ENCODE measurements at regions not wholly inside any gene's neighbourhood (a gene's known extent, or its start where the extent isn't known, plus 50 kb on each side); places are given as distances from the start of the nearest gene placed in this dataset.

DNA sequence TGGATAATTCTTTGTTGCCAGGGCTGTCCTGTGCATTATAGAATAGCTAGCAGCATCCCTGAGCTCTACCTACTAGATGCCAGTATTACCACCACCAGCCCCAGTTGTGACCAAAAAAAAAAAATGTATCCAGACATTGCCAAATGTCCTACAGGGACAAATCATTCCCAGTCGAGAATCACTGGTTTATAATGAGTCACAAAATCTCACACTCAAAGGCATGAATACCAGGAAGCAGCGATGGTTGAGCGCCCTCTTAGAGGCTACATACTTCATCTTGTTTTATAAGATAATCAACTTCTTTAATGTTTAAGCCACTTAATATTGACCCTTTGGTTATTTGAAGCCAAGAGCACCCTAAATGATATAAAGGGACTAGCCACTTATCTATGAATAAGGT, 297.3 kb downstream of the DHX15 start:
- no peak overlapping the region for H3K4me3 ChIP-seq
- no peaks in the 10 kb centered on the region for H3K27me3 ChIP-seq
- intact Hi-C loops (cut with DNase I; ENCODE audit: low total_unique reads), result no loop called here
- no peaks in the 10 kb centered on the region for H3K4me1 ChIP-seq
- TF ChIP-seq, protein P1, sequence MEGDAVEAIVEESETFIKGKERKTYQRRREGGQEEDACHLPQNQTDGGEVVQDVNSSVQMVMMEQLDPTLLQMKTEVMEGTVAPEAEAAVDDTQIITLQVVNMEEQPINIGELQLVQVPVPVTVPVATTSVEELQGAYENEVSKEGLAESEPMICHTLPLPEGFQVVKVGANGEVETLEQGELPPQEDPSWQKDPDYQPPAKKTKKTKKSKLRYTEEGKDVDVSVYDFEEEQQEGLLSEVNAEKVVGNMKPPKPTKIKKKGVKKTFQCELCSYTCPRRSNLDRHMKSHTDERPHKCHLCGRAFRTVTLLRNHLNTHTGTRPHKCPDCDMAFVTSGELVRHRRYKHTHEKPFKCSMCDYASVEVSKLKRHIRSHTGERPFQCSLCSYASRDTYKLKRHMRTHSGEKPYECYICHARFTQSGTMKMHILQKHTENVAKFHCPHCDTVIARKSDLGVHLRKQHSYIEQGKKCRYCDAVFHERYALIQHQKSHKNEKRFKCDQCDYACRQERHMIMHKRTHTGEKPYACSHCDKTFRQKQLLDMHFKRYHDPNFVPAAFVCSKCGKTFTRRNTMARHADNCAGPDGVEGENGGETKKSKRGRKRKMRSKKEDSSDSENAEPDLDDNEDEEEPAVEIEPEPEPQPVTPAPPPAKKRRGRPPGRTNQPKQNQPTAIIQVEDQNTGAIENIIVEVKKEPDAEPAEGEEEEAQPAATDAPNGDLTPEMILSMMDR (IDR thresholded peaks at IDR 0.05), result no peak
- no peak overlapping the region for H3K27ac ChIP-seq
- H3K36me3 ChIP-seq, result no peaks in the 10 kb centered on the region
- no peaks in the 10 kb centered on the region for H3K9me3 ChIP-seq
- no peak for DNase-seq

DNA sequence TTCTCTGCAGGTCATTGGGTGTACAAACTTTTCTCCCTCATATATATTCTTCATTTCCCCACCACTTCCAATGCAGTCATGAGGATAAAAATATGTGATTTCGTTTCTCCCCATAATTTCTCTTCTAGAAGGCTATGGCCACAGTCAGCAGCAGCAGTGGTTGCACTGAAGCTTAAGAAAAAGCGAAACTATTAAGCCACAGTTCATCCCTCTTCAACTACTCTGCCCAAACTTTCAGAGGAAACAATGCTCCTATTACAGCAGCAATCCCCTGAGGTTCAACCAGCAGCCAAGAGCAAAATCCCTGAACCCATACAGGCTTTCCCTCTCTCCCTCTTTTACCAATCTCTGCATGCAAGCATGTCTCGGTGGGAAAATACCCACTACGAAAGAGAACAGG, 298.6 kb downstream of the DHX15 start:
- no peak for DNase-seq
- no peaks in the 10 kb centered on the region for H3K27me3 ChIP-seq
- H3K36me3 ChIP-seq, result no peaks in the 10 kb centered on the region
- H3K27ac ChIP-seq, result no peak overlapping the region
- intact Hi-C loops (cut with DNase I; ENCODE audit: low total_unique reads), result no loop called here
- no peaks in the 10 kb centered on the region for H3K9me3 ChIP-seq
- no peak overlapping the region for H3K4me3 ChIP-seq
- no peaks in the 10 kb centered on the region for H3K4me1 ChIP-seq
- TF ChIP-seq, protein P1 (IDR thresholded peaks at IDR 0.05), result no peak

DNA sequence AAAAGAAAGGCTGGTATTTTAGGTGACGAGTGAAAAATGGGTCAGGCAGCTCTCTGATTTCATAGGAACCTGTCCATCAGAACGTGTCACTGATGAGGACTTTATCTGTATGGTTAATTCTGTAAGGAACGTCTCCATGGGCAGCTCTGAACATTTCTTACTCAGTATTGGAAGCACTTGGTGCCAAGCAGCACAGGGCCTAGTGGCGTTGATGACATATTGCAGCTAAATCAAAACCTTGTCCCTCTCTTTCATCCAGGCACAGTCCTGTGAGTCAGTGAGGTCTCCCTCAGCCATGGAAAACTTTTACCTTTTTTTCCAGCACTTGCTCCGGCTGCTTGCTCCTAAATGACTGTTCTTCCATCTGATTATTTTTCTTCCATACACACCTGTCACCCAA, 301.9 kb downstream of the DHX15 start:
- no peaks in the 10 kb centered on the region for H3K36me3 ChIP-seq
- intact Hi-C loops (cut with DNase I; ENCODE audit: low total_unique reads), result no loop called here
- no peak overlapping the region for H3K4me3 ChIP-seq
- no peaks in the 10 kb centered on the region for H3K27me3 ChIP-seq
- no peak for DNase-seq
- no peak overlapping the region for H3K27ac ChIP-seq
- H3K4me1 ChIP-seq, result no peaks in the 10 kb centered on the region
- TF ChIP-seq, protein P1 (IDR thresholded peaks at IDR 0.05), result no peak
- no peaks in the 10 kb centered on the region for H3K9me3 ChIP-seq

DNA sequence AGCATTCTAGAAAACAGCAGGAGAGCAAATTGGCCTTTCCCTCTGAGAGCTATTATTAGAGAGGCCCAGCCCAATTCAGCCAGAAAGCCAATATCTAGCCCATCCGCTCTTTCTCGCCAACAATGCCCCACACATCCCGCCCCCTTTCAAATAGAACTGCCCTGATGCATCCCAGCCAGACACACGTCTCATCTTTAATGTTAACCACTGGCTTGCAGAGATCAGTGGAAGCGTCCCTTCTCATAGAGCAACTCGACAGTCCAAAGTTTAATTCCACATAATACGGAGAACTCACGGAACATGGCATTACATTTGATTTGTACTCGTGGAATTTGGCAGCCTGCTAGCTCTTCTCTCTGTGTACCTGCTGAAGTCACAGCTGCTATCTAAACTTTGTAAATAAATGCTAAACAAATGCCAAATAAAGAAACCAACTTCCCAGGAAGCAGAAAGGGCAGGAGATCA, 304.4 kb downstream of the DHX15 start:
- intact Hi-C loops (cut with DNase I; ENCODE audit: low total_unique reads), result no loop called here
- H3K9me3 ChIP-seq, result no peaks in the 10 kb centered on the region
- TF ChIP-seq, protein P1 (IDR thresholded peaks at IDR 0.05), result no peak
- no peaks in the 10 kb centered on the region for H3K27me3 ChIP-seq
- no peaks in the 10 kb centered on the region for H3K36me3 ChIP-seq
- no peak for DNase-seq
- H3K4me1 ChIP-seq, result no peaks in the 10 kb centered on the region
- H3K4me3 ChIP-seq, result no peak overlapping the region
- H3K27ac ChIP-seq, result no peak overlapping the region

DNA sequence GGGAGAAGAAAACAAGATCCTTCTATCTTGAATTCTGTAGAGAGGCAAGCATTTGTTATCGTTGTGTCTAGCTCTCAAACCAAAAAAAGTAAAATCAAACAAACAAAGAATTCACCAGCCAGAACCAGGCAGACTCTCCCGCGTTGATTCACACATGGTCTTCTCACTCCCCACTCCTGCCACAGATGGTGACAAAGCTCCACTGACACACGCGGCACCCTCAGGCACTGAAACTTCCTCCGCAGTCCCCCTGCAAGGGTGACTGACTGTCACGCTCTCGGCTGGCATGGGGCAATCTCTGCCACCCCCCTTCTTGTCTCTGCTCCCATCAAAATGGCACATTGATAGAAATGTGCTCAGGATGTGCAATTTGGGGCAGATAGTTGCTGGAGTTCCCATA, 304.9 kb downstream of the DHX15 start:
- no peak overlapping the region for H3K4me3 ChIP-seq
- intact Hi-C loops (cut with DNase I; ENCODE audit: low total_unique reads), result no loop called here
- H3K27ac ChIP-seq, result no peak overlapping the region
- TF ChIP-seq, protein P1 (IDR thresholded peaks at IDR 0.05), result no peak
- no peaks in the 10 kb centered on the region for H3K9me3 ChIP-seq
- H3K36me3 ChIP-seq, result no peaks in the 10 kb centered on the region
- H3K27me3 ChIP-seq, result no peaks in the 10 kb centered on the region
- no peaks in the 10 kb centered on the region for H3K4me1 ChIP-seq
- no peak for DNase-seq

DNA sequence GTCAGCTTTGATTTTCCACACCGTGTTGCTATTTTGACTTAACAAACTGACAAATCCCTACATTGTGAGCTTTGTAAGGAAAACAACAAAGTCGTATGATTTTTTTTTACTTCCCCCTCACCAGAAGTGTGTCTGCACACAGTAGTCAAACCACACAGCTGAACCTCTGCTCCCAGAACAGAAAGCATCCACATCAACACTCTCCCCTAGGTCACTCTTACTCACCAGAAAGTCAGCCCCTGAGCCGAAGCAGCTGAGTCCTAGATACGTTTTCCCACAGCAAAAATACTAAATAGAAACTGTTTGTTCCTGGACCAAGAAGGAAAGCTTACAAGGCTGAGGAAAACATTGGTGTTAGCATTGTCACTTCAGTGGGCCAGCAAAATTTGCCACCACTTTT, 305.7 kb downstream of the DHX15 start:
- no peaks in the 10 kb centered on the region for H3K9me3 ChIP-seq
- TF ChIP-seq, protein P1 (IDR thresholded peaks at IDR 0.05), result no peak
- intact Hi-C loops (cut with DNase I; ENCODE audit: low total_unique reads), result no loop called here

More for the DNA sequence above, 305.7 kb downstream of the DHX15 start:
- Histone ChIP-seq H3K27ac (no peak overlapping the region), H3K4me3 (no peak overlapping the region), H3K36me3 (no peaks in the 10 kb centered on the region), H3K27me3 (no peaks in the 10 kb centered on the region), H3K4me1 (no peaks in the 10 kb centered on the region)
- no peak for DNase-seq

All from tibial artery (tissue), 4 donors.